ENCODE measurements at regions not wholly inside any gene's neighbourhood (a gene's known extent, or its start where the extent isn't known, plus 50 kb on each side); places are given as distances from the start of the nearest gene placed in this dataset.

DNA sequence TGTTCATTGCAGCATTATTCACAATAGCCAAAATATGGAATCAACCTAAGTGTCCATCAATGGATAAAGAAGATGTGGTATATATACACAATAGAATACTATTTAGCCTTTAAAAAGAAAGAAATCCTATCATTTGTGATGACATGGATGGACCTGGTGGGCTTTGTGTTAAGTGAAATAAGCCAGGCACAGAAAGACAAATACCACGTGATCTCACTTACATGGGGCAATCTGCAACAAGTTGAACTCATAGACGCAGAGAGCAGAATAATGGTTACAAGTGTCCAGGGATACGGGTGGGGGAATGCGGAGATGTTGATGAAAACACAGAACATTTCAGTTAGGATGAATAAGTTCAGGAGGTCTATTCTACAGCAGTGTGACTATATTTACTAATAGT lies 66.4 kb upstream of the ALDH1B1 start:
- TF ChIP-seq, protein P1, sequence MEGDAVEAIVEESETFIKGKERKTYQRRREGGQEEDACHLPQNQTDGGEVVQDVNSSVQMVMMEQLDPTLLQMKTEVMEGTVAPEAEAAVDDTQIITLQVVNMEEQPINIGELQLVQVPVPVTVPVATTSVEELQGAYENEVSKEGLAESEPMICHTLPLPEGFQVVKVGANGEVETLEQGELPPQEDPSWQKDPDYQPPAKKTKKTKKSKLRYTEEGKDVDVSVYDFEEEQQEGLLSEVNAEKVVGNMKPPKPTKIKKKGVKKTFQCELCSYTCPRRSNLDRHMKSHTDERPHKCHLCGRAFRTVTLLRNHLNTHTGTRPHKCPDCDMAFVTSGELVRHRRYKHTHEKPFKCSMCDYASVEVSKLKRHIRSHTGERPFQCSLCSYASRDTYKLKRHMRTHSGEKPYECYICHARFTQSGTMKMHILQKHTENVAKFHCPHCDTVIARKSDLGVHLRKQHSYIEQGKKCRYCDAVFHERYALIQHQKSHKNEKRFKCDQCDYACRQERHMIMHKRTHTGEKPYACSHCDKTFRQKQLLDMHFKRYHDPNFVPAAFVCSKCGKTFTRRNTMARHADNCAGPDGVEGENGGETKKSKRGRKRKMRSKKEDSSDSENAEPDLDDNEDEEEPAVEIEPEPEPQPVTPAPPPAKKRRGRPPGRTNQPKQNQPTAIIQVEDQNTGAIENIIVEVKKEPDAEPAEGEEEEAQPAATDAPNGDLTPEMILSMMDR (IDR thresholded peaks at IDR 0.05): no peak
- TF ChIP-seq POLR2AphosphoS5 (IDR thresholded peaks at IDR 0.05; ENCODE audit: low read depth, low read length): no peak
- TF ChIP-seq SIN3A (IDR thresholded peaks at IDR 0.05; ENCODE audit: borderline replicate concordance, insufficient read depth, low read depth, low read length): no peak
